Activated B cell treated with CpG ODN at 0.5 μM for 24 hours (primary cell): ENCODE measurements at regions not wholly inside any gene's neighbourhood (a gene's known extent, or its start where the extent isn't known, plus 50 kb on each side); places are given as distances from the start of the nearest gene placed in this dataset.

Source experiments
- ATAC-seq: fragments of 200-7000 bp; cut with Tn5 transposase; one replicate; pipeline ENCODE4 v1.10.0; 2021; ENCODE audit warnings: low read depth, mild to moderate bottlenecking, moderate library complexity
- CTCF ChIA-PET: fragments of 350-600 bp; sonication (Branson Sonifier 250); formaldehyde crosslinking; loops from one replicate; lab custom pipeline; 2021; ENCODE audit warnings: antibody characterized with exemption; lab: Charles Lee
- POLR2A ChIA-PET: fragments of 350-600 bp; sonication (Branson Sonifier 250); formaldehyde crosslinking; loops from one replicate; lab custom pipeline; 2021; ENCODE audit warnings: antibody characterized with exemption; lab: Charles Lee
- DNase-seq: peaks from one replicate; pipeline ENCODE4 v3.0.0; 2022
- H3K27ac Mint-ChIP-seq: one replicate; pipeline ENCODE4 v1.8.0; 2020; ENCODE audit warnings: mixed read lengths
- H3K27me3 Mint-ChIP-seq: one replicate; pipeline ENCODE4 v1.8.0; 2021; ENCODE audit warnings: mixed read lengths
- H3K36me3 Mint-ChIP-seq: one replicate; pipeline ENCODE4 v1.8.0; 2021; ENCODE audit warnings: low read depth, mixed read lengths
- H3K4me1 Mint-ChIP-seq: one replicate; pipeline ENCODE4 v1.8.0; 2021; ENCODE audit warnings: mixed read lengths
- H3K4me3 Mint-ChIP-seq: one replicate; pipeline ENCODE4 v1.8.0; 2020; ENCODE audit warnings: mild to moderate bottlenecking, mixed read lengths
- H3K9me3 Mint-ChIP-seq: one replicate; pipeline ENCODE4 v1.8.0; 2020; ENCODE audit warnings: mixed read lengths
- intact Hi-C: fragments of 100-400 bp; cut with micrococcal nuclease; formaldehyde crosslinking; loops from one replicate; pipeline ENCODE4 v1.15.1; 2024
- TF ChIP-seq, protein P1 (sequence below): fragments of 200-600 bp; IDR thresholded peaks from one replicate; pipeline ENCODE4 v1.8.0; 2022; ENCODE audit warnings: antibody characterized with exemption, mild to moderate bottlenecking

DNA sequence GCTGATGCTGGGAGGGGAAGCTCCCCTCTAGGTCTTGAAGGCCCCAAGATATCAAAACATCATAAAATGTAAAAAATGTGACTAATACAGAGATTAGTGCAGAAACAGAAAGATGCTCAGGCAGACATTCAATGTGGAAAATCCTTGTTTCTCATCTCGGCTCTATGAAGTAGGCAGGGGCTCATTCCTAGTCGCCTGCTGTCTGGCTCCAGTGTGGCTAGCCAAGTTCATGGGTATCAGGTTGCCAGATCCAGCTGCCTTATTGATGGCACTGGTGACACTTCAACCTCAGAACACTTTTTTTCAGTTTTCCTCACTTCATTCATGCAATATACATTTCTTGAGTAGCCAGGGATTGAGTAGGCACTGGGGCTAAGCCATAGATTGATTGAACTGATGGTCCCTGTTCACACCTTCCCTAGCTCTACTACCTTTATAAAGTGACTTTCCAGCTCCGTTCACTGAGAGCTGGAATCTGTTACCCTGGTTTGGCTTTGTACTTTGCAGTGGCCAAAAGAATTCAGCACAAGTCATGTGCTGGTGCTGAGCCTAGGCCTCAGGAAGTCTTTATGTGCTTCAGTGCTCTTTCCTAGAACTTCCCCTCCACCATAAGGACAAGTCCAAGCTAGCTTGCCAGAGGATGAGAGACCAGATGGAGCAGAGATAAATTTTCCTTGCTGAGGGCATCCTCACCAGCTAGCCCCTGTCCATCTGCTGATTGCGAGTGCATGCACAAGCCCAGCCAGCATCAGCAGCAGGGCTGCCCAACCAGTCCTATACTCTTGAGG, 373.6 kb upstream of the ST6GAL2 start:
- Mint-ChIP-seq H3K27ac (no peak overlapping the region), H3K36me3 (no peaks in the 10 kb centered on the region), H3K9me3 (peaks cover 5% of the 10 kb centered on the region), H3K4me3 (no peak overlapping the region), H3K4me1 (no peaks in the 10 kb centered on the region), H3K27me3 (no peaks in the 10 kb centered on the region)
- intact Hi-C loops: no loop called here
- CTCF ChIA-PET: no interaction called here
- DNase-seq (no peak), ATAC-seq (no peak)
- POLR2A ChIA-PET: no interaction called here
- TF ChIP-seq, protein P1, sequence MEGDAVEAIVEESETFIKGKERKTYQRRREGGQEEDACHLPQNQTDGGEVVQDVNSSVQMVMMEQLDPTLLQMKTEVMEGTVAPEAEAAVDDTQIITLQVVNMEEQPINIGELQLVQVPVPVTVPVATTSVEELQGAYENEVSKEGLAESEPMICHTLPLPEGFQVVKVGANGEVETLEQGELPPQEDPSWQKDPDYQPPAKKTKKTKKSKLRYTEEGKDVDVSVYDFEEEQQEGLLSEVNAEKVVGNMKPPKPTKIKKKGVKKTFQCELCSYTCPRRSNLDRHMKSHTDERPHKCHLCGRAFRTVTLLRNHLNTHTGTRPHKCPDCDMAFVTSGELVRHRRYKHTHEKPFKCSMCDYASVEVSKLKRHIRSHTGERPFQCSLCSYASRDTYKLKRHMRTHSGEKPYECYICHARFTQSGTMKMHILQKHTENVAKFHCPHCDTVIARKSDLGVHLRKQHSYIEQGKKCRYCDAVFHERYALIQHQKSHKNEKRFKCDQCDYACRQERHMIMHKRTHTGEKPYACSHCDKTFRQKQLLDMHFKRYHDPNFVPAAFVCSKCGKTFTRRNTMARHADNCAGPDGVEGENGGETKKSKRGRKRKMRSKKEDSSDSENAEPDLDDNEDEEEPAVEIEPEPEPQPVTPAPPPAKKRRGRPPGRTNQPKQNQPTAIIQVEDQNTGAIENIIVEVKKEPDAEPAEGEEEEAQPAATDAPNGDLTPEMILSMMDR: no peak

- Mint-ChIP-seq H3K4me3 (no peak overlapping the region), H3K9me3 (peaks cover 4% of the 10 kb centered on the region), H3K27ac (no peak overlapping the region), H3K36me3 (no peaks in the 10 kb centered on the region), H3K4me1 (no peaks in the 10 kb centered on the region), H3K27me3 (no peaks in the 10 kb centered on the region)
- intact Hi-C loops: no loop called here
- POLR2A ChIA-PET: no interaction called here
- no peak for DNase-seq
- ATAC-seq: no peak
- CTCF ChIA-PET: no interaction called here
- TF ChIP-seq, protein P1: no peak
Observed at GRCh38 chr2:107263628-107264027, 377.7 kb upstream of the ST6GAL2 start.

DNA sequence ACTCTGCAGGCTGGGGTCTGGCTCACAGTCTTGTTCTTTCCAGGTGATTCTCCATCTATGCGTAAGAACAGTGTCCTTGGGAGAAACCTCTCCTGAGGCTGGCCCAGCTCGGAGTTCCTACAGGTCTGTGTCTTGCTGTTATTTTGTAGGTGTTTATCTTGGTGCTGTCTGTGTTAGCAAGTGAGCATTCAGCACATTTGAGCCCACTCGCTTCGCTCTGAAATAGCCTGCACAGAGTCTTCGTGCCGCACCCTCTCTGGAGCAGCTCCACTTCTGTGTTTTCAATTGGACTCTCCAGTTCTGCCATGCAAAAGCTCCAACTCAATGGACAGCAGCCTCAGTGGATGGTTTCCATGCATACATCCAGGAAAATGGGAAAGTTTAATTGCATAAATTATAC, 378.2 kb upstream of the ST6GAL2 start:
- ATAC-seq: no peak
- no peaks in the 10 kb centered on the region for H3K4me1 Mint-ChIP-seq
- no peaks in the 10 kb centered on the region for H3K27me3 Mint-ChIP-seq
- peaks cover 4% of the 10 kb centered on the region for H3K9me3 Mint-ChIP-seq
- POLR2A ChIA-PET: no interaction called here
- CTCF ChIA-PET: no interaction called here
- intact Hi-C loops: no loop called here
- no peak overlapping the region for H3K4me3 Mint-ChIP-seq
- H3K27ac Mint-ChIP-seq: no peak overlapping the region
- H3K36me3 Mint-ChIP-seq: no peaks in the 10 kb centered on the region
- TF ChIP-seq, protein P1: no peak
- DNase-seq: no peak

- intact Hi-C loops: no loop called here
- Mint-ChIP-seq H3K9me3 (peaks cover 7% of the 10 kb centered on the region), H3K4me3 (no peak overlapping the region), H3K4me1 (no peaks in the 10 kb centered on the region), H3K36me3 (no peaks in the 10 kb centered on the region), H3K27me3 (no peaks in the 10 kb centered on the region), H3K27ac (no peak overlapping the region)
- TF ChIP-seq, protein P1: no peak
- DNase-seq: no peak
- no peak for ATAC-seq
- CTCF ChIA-PET: no interaction called here
- POLR2A ChIA-PET: interaction anchor here (0.6 kb wide), 1 partner anchor 921 kb away, joined by 3 read pairs; no protein-coding TSS in a partner anchor
Observed at GRCh38 chr2:107266555-107266954, 380.6 kb upstream of the ST6GAL2 start.

DNA sequence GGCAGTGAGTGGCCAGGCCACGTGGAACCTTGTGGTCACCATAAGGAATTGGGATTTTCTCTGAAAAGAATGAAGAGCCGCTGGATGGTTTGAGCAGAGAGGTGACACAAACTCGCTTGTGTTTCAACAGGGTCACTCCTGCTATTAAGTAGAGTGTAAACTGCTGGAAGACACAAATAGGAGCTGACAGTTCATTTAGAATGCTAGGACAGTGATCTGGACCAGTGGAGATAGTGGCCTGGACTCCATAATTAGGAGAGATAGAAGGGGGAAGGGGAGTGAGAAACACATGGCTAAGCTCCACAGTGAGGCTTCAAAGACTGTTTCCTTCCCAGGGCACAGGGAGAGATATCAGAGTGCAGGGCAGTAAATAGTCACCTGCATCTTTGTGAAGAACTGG, 381.1 kb upstream of the ST6GAL2 start:
- ChIA-PET POLR2A (no interaction called here), CTCF (no interaction called here)
- no peak for ATAC-seq
- no peak overlapping the region for H3K4me3 Mint-ChIP-seq
- no peak for DNase-seq
- TF ChIP-seq, protein P1: no peak
- intact Hi-C loops: no loop called here
- no peaks in the 10 kb centered on the region for H3K4me1 Mint-ChIP-seq
- no peak overlapping the region for H3K27ac Mint-ChIP-seq
- H3K36me3 Mint-ChIP-seq: no peaks in the 10 kb centered on the region
- H3K9me3 Mint-ChIP-seq: peaks cover 9% of the 10 kb centered on the region
- no peaks in the 10 kb centered on the region for H3K27me3 Mint-ChIP-seq
